HG03521 (cell line): ENCODE measurements at regions not wholly inside any gene's neighbourhood (a gene's known extent, or its start where the extent isn't known, plus 50 kb on each side); places are given as distances from the start of the nearest gene placed in this dataset.
"Not testable (repeated sequence)": the region's sequence is repeated elsewhere in the genome, so short reads cannot be mapped to it uniquely, and the experiment has no call there.

Experiments used
- ATAC-seq: cut with Tn5 transposase; IDR thresholded peaks from one replicate; pipeline ENCODE4 v1.9.1; 2021; ENCODE audit warnings: mild to moderate bottlenecking, moderate library complexity; ENCODE audit not compliant: unreplicated experiment

- not testable (repeated sequence) for ATAC-seq
Observed at GRCh38 chr5:109283086-109283485, 126.7 kb downstream of the PJA2 start.

GRCh38 chr5:109281136-109281690, 128.6 kb downstream of the PJA2 start:
- no peak for ATAC-seq

DNA sequence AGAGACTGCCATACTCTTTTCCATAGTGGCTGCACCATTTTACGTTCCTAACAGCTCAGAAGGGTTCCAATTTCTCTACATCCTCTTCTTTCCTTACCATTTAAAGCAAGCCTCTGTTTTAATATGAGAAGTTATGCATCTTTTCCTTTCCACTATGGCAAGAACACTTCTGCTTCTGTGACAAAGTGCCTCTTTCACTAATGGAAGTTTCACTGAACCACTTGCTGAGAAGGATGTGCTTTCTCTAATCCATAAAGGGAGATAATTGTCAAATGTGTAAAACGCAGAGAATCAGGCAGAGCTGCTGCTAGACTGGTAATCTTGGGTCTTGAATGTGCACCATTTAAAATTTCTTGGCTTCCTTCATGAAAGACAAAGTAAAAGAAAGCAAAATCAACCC, 131.6 kb downstream of the PJA2 start:
- ATAC-seq: no peak

- ATAC-seq: no peak
Observed at GRCh38 chr5:109275919-109276318, 133.9 kb downstream of the PJA2 start.

DNA sequence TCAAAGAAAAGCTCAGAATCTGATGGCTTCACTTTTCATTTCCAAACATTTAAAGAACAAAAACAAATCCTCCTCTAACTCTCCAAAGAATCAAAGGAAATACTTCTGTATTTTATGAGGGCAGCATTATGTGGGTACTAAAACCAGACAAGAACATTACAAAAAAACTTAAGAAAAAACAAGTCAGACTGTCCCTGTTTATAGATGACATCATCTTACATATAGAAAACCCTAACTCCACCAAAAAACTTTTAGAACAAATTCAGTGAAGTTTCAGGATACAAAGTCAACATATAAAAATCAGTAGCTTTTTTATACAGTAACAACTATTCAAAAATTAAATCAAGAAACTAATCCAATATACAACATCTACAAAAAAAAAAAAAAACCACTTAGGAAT, 136.2 kb downstream of the PJA2 start:
- ATAC-seq: no peak

- no peak for ATAC-seq
Observed at GRCh38 chr5:109267283-109267682, 142.5 kb downstream of the PJA2 start.

GRCh38 chr5:109258755-109259154, 151.0 kb downstream of the PJA2 start:
- no peak for ATAC-seq

GRCh38 chr5:109256486-109256885, 153.3 kb downstream of the PJA2 start:
- no peak for ATAC-seq

- ATAC-seq: no peak
Observed at GRCh38 chr5:109254511-109254910, 155.3 kb downstream of the PJA2 start.

DNA sequence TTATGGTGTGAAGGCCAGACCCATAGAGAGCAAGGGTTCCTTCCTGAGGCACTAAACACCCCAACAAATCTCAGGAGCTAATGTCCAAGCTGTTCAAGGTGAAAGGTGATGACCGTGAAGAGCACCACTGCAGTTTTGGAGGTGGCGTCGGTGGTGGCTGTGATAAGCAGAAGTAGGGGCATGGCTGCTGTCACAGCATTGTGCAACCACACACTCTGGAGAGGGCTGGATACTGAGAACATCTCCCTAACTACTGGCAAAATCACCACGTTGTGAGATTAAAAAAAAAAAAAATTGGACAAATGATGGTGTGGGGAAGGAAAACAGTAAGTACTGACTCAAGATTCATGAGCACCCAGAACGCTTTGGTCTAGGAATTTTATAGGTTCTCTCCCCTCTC, 156.5 kb downstream of the PJA2 start:
- no peak for ATAC-seq

GRCh38 chr5:109252731-109253130, 157.0 kb downstream of the PJA2 start:
- ATAC-seq: no peak

- ATAC-seq: no peak
Observed at GRCh38 chr5:109250533-109251329, 159.0 kb downstream of the PJA2 start.

DNA sequence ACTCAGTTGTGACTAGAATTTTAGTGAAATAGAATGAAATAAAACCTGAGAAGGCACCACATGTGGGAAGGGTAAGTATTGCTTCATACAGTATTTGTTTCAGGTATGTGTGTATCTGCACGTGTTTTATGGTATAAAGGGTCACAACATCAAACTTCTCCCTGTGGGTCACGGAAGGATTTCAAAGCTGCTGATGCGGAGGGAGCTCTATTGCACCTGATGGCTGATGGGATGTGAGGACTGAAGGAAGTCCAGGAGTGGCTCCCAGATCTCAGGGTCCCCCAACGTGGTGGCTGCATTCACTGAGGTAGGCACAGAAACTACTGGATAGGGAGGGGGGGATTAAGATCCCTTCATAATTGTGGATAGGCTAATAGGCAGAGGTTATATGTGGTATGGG, 159.7 kb downstream of the PJA2 start:
- ATAC-seq: no peak

DNA sequence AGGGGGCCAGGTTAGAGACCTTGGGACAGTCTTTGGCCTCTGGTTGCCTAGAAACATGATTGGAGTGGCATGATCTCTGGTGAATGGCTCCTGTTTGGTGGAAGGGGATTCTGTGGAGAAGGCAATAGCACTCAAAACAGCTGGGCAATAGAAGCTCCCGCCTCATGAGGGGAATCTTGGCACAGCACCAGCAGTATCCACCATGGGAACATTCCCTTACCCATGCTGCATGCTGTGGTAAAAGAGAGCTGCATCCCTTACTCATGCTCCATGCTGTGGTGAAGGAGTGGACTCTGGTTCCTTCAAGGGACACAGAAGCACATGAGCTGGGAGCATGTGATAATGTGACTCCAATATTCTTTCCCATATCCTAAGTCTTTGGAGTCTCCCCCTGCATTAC, 160.6 kb downstream of the PJA2 start:
- no peak for ATAC-seq

DNA sequence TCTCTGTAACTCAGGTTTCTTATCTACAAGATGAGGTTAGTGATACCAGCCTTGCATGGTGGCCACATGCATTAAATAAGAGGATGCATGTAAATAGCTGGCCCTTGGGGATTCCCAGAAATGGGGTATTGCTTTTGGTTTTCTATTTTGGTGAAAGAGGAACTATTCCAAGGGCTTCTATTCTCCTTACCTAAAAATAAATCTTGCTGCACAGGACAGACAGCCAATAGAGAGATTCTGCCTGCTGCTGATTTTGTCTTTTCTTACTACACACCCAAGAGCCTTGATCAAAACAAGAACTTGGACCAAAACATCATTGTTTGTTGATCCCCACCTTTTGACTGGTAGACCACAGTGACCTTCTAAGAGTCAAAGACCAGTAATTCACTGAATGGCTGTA, 161.8 kb downstream of the PJA2 start:
- ATAC-seq: peak; percentile 64

DNA sequence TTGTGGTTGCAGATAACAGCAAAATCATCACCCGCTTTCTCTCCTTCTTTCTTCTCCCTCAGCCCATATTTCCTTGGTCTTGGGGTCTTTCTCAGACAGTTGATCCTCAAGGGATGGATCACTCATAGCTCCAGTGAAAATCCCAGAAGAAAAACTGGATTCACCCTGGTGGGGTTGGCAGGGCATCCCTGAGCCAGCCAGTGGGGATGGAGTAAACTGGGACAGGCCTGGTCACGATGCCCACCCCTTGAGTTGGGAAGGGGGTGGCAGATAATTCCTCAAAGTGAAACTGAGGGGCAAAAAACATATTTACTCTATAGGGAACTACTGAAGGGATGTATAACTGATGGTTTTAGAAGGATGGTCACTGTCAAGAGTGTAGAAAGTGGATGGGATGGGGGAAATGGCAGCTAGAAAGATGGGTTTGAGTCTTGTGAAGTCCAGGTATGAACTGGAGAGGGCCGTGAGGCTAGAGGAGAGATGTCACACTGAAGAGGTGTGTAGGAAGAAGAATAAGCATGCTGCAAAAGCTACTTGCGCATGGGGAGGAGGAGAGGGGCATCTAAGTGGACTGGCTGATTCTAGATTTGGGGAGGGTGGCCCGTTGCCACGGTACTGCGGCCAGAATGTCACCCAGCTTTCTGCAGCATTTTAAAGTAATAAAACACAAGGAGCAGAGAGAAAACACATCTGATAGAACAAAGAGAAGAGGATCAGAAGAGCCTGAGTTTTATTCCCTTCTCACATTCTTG, 162.8 kb downstream of the PJA2 start:
- ATAC-seq: no peak
